ENCODE measurements at regions not wholly inside any gene's neighbourhood (a gene's known extent, or its start where the extent isn't known, plus 50 kb on each side); places are given as distances from the start of the nearest gene placed in this dataset.

DNA sequence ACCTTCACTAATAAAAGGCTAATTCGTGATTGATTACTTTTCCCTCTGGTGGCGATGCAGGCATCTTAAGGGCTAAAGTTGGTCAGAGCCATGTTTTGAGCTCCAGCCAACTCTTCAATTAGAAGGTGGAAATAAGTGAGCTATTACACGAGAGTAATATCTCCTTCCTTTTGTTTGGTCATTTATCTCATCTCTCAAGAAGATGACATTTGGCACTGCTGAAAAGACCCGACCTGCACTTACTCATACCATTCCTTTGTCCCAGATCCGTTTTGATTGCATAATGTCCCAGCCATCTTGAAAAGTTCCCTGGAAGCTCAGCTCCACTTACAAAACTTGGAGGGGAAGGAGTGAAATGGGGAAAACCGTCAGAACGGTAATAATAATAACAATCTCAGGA, 316.2 kb downstream of the VRK1 start:
- H3K9me3 ChIP-seq (ENCODE audit: low read depth), result no peaks in the 10 kb centered on the region
- H3K36me3 ChIP-seq (replicated peaks; ENCODE audit: insufficient read depth, low read depth), result no peaks in the 10 kb centered on the region
- TF ChIP-seq EZH2phosphoT487 (IDR thresholded peaks at IDR 0.05; ENCODE audit: low read depth, severe bottlenecking, unreplicated experiment) (no peak), EZH2 (IDR thresholded peaks at IDR 0.05; ENCODE audit: borderline replicate concordance) (no peak)
- TF ChIP-seq, protein P1, sequence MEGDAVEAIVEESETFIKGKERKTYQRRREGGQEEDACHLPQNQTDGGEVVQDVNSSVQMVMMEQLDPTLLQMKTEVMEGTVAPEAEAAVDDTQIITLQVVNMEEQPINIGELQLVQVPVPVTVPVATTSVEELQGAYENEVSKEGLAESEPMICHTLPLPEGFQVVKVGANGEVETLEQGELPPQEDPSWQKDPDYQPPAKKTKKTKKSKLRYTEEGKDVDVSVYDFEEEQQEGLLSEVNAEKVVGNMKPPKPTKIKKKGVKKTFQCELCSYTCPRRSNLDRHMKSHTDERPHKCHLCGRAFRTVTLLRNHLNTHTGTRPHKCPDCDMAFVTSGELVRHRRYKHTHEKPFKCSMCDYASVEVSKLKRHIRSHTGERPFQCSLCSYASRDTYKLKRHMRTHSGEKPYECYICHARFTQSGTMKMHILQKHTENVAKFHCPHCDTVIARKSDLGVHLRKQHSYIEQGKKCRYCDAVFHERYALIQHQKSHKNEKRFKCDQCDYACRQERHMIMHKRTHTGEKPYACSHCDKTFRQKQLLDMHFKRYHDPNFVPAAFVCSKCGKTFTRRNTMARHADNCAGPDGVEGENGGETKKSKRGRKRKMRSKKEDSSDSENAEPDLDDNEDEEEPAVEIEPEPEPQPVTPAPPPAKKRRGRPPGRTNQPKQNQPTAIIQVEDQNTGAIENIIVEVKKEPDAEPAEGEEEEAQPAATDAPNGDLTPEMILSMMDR (IDR thresholded peaks at IDR 0.05; ENCODE audit: poor library complexity), result no peak
- no peak overlapping the region for H3K4me2 ChIP-seq
- 76% methylated on average over 7 of the region's 7 CpGs for WGBS (ENCODE audit: low lambda C conversion rate, missing lambda C conversion rate)
- H3K4me1 ChIP-seq (ENCODE audit: insufficient read depth), result no peaks in the 10 kb centered on the region
- no peak for DNase-seq (ENCODE audit: low spot score)
- no peaks in the 10 kb centered on the region for H3K79me2 ChIP-seq
- H4K20me1 ChIP-seq (ENCODE audit: insufficient read depth, poor library complexity, severe bottlenecking), result no peaks in the 10 kb centered on the region
- no peaks in the 10 kb centered on the region for H3K9me2 ChIP-seq (replicated peaks; ENCODE audit: insufficient read depth)
- H3K4me3 ChIP-seq, result no peak overlapping the region
- H3K27ac ChIP-seq, result no peak overlapping the region
- no peak overlapping the region for H2AFZ ChIP-seq
- H3K27me3 ChIP-seq, result no peaks in the 10 kb centered on the region

DNA sequence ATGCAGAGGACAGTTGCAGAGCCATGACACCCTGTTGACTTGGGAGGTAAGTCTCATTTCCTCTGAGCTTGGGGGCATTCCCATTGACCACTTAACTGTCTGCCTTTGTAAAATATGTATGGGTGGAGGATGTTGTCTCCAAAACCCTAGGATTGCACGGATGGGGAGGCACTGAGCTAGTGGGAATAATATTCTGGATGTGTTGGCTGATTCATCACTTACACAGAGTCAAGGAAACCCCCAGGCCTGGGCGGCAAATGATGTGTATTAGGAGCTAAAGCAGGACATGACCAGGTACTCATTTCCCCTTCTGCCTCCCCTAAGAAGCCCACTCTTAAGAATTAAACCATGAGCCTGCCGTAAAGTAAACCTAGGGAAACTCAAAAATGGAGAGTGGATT, 319.4 kb downstream of the VRK1 start:
- H3K9me2 ChIP-seq (replicated peaks; ENCODE audit: insufficient read depth), result no peaks in the 10 kb centered on the region
- WGBS (ENCODE audit: low lambda C conversion rate, missing lambda C conversion rate), result 90% methylated on average over 3 of the region's 3 CpGs
- H3K9me3 ChIP-seq (ENCODE audit: low read depth), result no peaks in the 10 kb centered on the region
- H4K20me1 ChIP-seq (ENCODE audit: insufficient read depth, poor library complexity, severe bottlenecking), result no peaks in the 10 kb centered on the region
- DNase-seq (ENCODE audit: low spot score), result no peak
- H3K4me1 ChIP-seq (ENCODE audit: insufficient read depth), result no peaks in the 10 kb centered on the region
- no peak overlapping the region for H3K4me2 ChIP-seq
- H3K4me3 ChIP-seq, result no peak overlapping the region
- H2AFZ ChIP-seq, result no peak overlapping the region
- H3K36me3 ChIP-seq (replicated peaks; ENCODE audit: insufficient read depth, low read depth), result no peaks in the 10 kb centered on the region
- no peaks in the 10 kb centered on the region for H3K79me2 ChIP-seq
- H3K27ac ChIP-seq, result no peak overlapping the region
- TF ChIP-seq EZH2phosphoT487 (IDR thresholded peaks at IDR 0.05; ENCODE audit: low read depth, severe bottlenecking, unreplicated experiment) (no peak), EZH2 (IDR thresholded peaks at IDR 0.05; ENCODE audit: borderline replicate concordance) (no peak)
- TF ChIP-seq, protein P1 (IDR thresholded peaks at IDR 0.05; ENCODE audit: poor library complexity), result no peak
- H3K27me3 ChIP-seq, result no peaks in the 10 kb centered on the region

DNA sequence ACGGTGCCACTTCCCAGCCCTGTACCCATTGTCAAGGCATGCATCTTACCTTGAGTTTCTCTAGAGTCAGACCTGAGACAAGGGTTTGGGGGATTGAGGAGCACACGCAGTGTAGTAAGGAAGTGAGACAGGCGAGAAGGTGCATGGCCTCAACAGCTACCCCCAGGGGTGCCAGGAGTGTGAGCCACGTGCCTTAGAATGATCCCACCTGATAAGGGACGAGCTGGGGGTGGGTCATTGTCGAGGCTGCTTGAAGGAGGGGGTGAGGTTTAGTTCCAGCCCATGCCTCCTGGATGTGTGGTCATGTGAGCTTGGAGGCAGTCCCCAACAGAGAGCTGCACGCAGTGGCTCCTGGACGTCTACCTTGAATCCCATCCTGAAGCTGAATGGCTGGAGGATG, 320.5 kb downstream of the VRK1 start:
- no peaks in the 10 kb centered on the region for H3K27me3 ChIP-seq
- H2AFZ ChIP-seq, result no peak overlapping the region
- H3K36me3 ChIP-seq (replicated peaks; ENCODE audit: insufficient read depth, low read depth), result no peaks in the 10 kb centered on the region
- 72% methylated on average over 8 of the region's 8 CpGs for WGBS (ENCODE audit: low lambda C conversion rate, missing lambda C conversion rate)
- H3K4me1 ChIP-seq (ENCODE audit: insufficient read depth), result no peaks in the 10 kb centered on the region
- H3K9me2 ChIP-seq (replicated peaks; ENCODE audit: insufficient read depth), result no peaks in the 10 kb centered on the region
- no peak overlapping the region for H3K27ac ChIP-seq
- H4K20me1 ChIP-seq (ENCODE audit: insufficient read depth, poor library complexity, severe bottlenecking), result no peaks in the 10 kb centered on the region
- H3K9me3 ChIP-seq (ENCODE audit: low read depth), result no peaks in the 10 kb centered on the region
- no peak for DNase-seq (ENCODE audit: low spot score)
- TF ChIP-seq EZH2 (IDR thresholded peaks at IDR 0.05; ENCODE audit: borderline replicate concordance), result no peak
- TF ChIP-seq EZH2phosphoT487 (IDR thresholded peaks at IDR 0.05; ENCODE audit: low read depth, severe bottlenecking, unreplicated experiment), result no peak
- TF ChIP-seq, protein P1 (IDR thresholded peaks at IDR 0.05; ENCODE audit: poor library complexity), result no peak
- no peak overlapping the region for H3K4me3 ChIP-seq
- H3K4me2 ChIP-seq, result no peak overlapping the region
- H3K79me2 ChIP-seq, result no peaks in the 10 kb centered on the region

DNA sequence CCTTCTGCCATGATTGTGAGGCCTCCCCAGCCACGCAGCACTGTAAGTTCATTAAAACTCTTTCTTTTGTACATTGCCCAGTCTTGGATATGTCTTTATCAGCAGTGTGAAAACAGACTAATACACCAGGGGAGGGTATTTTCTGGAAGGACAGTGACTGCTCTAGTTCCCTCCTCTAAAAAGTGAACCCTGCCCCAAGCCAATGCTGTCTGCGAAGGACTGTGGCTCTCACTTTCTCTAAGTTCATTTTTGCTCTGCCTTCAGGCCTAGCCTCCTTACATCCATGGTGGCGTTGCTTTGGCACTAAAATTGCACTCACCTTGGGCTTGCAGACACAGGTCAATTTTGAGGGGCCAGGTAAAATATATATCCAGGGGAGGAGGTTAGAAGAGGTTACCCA, 323.0 kb downstream of the VRK1 start:
- DNase-seq (ENCODE audit: low spot score), result no peak
- no peak overlapping the region for H2AFZ ChIP-seq
- H3K27me3 ChIP-seq, result no peaks in the 10 kb centered on the region
- WGBS (ENCODE audit: low lambda C conversion rate, missing lambda C conversion rate), result 68% methylated on average over 3 of the region's 3 CpGs
- H3K4me1 ChIP-seq (ENCODE audit: insufficient read depth), result no peaks in the 10 kb centered on the region
- H3K4me2 ChIP-seq, result no peak overlapping the region
- no peaks in the 10 kb centered on the region for H3K79me2 ChIP-seq
- H3K9me2 ChIP-seq (replicated peaks; ENCODE audit: insufficient read depth), result no peaks in the 10 kb centered on the region
- no peak overlapping the region for H3K4me3 ChIP-seq
- no peaks in the 10 kb centered on the region for H3K9me3 ChIP-seq (ENCODE audit: low read depth)
- TF ChIP-seq EZH2phosphoT487 (IDR thresholded peaks at IDR 0.05; ENCODE audit: low read depth, severe bottlenecking, unreplicated experiment), result no peak
- TF ChIP-seq, protein P1 (IDR thresholded peaks at IDR 0.05; ENCODE audit: poor library complexity), result no peak
- no peak for TF ChIP-seq EZH2 (IDR thresholded peaks at IDR 0.05; ENCODE audit: borderline replicate concordance)
- no peaks in the 10 kb centered on the region for H3K36me3 ChIP-seq (replicated peaks; ENCODE audit: insufficient read depth, low read depth)
- H3K27ac ChIP-seq, result no peak overlapping the region
- no peaks in the 10 kb centered on the region for H4K20me1 ChIP-seq (ENCODE audit: insufficient read depth, poor library complexity, severe bottlenecking)
